ENCODE measurements at regions not wholly inside any gene's neighbourhood (a gene's known extent, or its start where the extent isn't known, plus 50 kb on each side); places are given as distances from the start of the nearest gene placed in this dataset.
A peak's percentile ranks its signal among the peaks of the same experiment; 100 is the strongest.

DNA sequence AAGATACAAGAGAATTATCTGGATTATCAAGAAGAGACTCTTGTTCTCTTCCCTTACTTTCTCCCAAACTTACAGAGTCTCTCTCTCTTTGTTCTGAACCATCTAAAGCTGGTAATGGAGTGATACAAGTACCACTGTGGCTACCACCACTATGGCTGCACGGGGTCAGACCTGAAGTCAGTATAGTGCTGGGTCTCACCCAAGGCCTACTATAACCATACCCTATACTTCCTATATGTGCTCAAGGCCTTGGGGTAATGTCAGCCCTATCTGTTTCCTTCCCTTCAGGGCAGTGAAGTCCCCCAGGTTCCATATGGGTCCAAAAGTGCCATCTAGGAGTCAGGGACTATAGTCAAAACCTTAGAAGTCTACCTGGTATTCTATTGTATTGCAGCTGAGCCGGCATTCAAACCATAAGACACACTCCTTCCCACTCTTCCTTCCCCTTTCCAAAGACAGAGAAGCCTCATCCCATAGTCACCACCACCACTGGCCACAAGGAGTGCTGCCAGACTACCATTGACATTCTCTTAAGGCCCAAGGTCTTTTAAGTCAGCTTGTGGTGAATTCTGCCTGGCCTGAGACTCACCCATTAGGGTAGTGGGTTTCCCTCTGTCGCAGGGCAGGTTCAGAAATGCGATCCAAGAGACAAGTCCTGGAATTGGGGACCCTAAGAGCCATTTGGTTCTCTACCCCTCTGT lies 615.0 kb upstream of the NECTIN3 start:
- ATAC-seq, result peak in 1 of 2 donors; percentile 53
- no peak for DNase-seq (ENCODE audit: low spot score)
- H3K4me3 Mint-ChIP-seq, result no peak overlapping the region
- H3K4me1 Mint-ChIP-seq (ENCODE audit: low read depth in 2 of 2), result no peaks in the 10 kb centered on the region
- H3K9me3 Mint-ChIP-seq, result peaks cover 18% of the 10 kb centered on the region
- H3K27ac Mint-ChIP-seq, result no peak overlapping the region
- H3K27me3 Mint-ChIP-seq, result no peaks in the 10 kb centered on the region
- H3K36me3 Mint-ChIP-seq, result no peaks in the 10 kb centered on the region

- Mint-ChIP-seq H3K36me3 (no peaks in the 10 kb centered on the region), H3K27me3 (no peaks in the 10 kb centered on the region), H3K4me1 (ENCODE audit: low read depth in 2 of 2) (no peaks in the 10 kb centered on the region), H3K9me3 (peaks cover 18% of the 10 kb centered on the region), H3K27ac (no peak overlapping the region), H3K4me3 (no peak overlapping the region)
- DNase-seq (ENCODE audit: low spot score) (no peak), ATAC-seq (no peak)
These were observed 614.1 kb upstream of the NECTIN3 start for GRCh38 chr3:110457508-110457907.

- H3K4me1 Mint-ChIP-seq (ENCODE audit: low read depth in 2 of 2), result no peaks in the 10 kb centered on the region
- ATAC-seq (no peak), DNase-seq (ENCODE audit: low spot score) (no peak)
- H3K27ac Mint-ChIP-seq, result no peak overlapping the region
- no peaks in the 10 kb centered on the region for H3K27me3 Mint-ChIP-seq
- peaks cover 18% of the 10 kb centered on the region for H3K9me3 Mint-ChIP-seq
- H3K36me3 Mint-ChIP-seq, result no peaks in the 10 kb centered on the region
- H3K4me3 Mint-ChIP-seq, result no peak overlapping the region
These were observed 612.6 kb upstream of the NECTIN3 start for GRCh38 chr3:110459021-110459420.

GRCh38 chr3:110470310-110470709 lies 601.3 kb upstream of the NECTIN3 start:
- ATAC-seq (no peak), DNase-seq (ENCODE audit: low spot score) (no peak)
- no peak overlapping the region for H3K27ac Mint-ChIP-seq
- H3K36me3 Mint-ChIP-seq, result no peaks in the 10 kb centered on the region
- peaks cover 9% of the 10 kb centered on the region for H3K9me3 Mint-ChIP-seq
- no peaks in the 10 kb centered on the region for H3K27me3 Mint-ChIP-seq
- H3K4me1 Mint-ChIP-seq (ENCODE audit: low read depth in 2 of 2), result no peaks in the 10 kb centered on the region
- H3K4me3 Mint-ChIP-seq, result no peak overlapping the region

DNA sequence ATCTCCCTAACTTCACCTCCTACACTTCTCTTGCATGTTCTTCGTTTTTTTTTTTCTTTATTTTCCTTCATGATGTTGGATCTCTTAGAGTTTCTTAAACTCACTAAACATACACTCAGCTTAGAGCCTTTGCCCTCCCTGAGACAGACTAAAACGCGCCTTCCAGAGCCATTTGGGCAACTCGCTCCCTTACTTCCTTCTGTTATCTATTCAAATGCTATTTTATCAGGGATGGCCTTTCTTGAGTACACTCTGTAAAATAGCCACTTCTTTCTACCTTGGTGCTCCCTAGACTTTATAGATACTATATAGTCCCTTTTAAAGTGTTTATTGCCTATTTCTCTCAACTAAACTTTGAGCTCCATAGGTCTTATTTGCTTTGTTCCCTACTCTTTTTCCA lies 598.2 kb upstream of the NECTIN3 start:
- ATAC-seq, result no peak
- H3K27ac Mint-ChIP-seq, result no peak overlapping the region
- H3K27me3 Mint-ChIP-seq, result no peaks in the 10 kb centered on the region
- no peaks in the 10 kb centered on the region for H3K4me1 Mint-ChIP-seq (ENCODE audit: low read depth in 2 of 2)
- DNase-seq (ENCODE audit: low spot score), result no peak
- peaks cover 6% of the 10 kb centered on the region for H3K9me3 Mint-ChIP-seq
- H3K36me3 Mint-ChIP-seq, result no peaks in the 10 kb centered on the region
- no peak overlapping the region for H3K4me3 Mint-ChIP-seq

- H3K36me3 Mint-ChIP-seq, result no peaks in the 10 kb centered on the region
- H3K4me3 Mint-ChIP-seq, result no peak overlapping the region
- no peaks in the 10 kb centered on the region for H3K4me1 Mint-ChIP-seq (ENCODE audit: low read depth in 2 of 2)
- DNase-seq (ENCODE audit: low spot score) (no peak), ATAC-seq (no peak)
- peaks cover 6% of the 10 kb centered on the region for H3K9me3 Mint-ChIP-seq
- H3K27me3 Mint-ChIP-seq, result no peaks in the 10 kb centered on the region
- H3K27ac Mint-ChIP-seq, result no peak overlapping the region
These were observed 597.2 kb upstream of the NECTIN3 start for GRCh38 chr3:110474397-110474796.

DNA sequence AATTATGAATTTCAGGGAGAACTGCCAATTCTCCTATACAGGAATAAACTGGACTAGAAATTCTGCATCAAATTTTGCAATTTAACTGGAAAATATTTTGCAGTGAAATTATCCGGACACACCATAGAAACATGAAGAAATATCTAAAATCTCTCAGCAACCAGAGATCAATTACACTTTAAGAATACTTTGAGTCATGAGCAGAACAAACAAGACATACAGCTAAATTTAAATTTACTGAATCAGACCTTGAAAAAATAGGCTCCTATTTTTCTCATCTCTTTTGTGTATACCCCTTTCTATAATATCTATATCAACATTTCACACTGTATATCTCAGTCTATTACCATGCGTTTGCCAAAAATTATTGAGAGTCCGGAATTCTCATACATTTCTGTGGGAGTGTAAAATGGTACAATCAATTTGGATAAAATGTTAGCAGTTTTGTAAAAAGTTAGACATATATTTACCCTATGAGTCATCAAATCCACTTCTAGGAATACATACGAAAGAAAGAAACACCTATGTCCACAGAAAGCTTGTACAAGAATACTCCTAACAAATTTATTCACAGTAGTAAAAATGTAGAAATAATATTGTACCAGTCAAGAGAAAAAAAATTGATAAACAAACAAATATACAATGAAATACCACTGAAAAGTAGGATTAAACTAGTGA lies 593.1 kb upstream of the NECTIN3 start:
- DNase-seq (ENCODE audit: low spot score) (no peak), ATAC-seq (no peak)
- Mint-ChIP-seq H3K27me3 (no peaks in the 10 kb centered on the region), H3K9me3 (peaks cover 19% of the 10 kb centered on the region), H3K4me3 (no peak overlapping the region), H3K36me3 (no peaks in the 10 kb centered on the region), H3K27ac (no peak overlapping the region), H3K4me1 (ENCODE audit: low read depth in 2 of 2) (no peaks in the 10 kb centered on the region)

GRCh38 chr3:110479731-110480130 lies 591.9 kb upstream of the NECTIN3 start:
- H3K4me1 Mint-ChIP-seq (ENCODE audit: low read depth in 2 of 2), result no peaks in the 10 kb centered on the region
- H3K36me3 Mint-ChIP-seq, result no peaks in the 10 kb centered on the region
- H3K27ac Mint-ChIP-seq, result no peak overlapping the region
- H3K9me3 Mint-ChIP-seq, result peaks cover 20% of the 10 kb centered on the region
- no peaks in the 10 kb centered on the region for H3K27me3 Mint-ChIP-seq
- DNase-seq (ENCODE audit: low spot score) (no peak), ATAC-seq (no peak)
- H3K4me3 Mint-ChIP-seq, result no peak overlapping the region

DNA sequence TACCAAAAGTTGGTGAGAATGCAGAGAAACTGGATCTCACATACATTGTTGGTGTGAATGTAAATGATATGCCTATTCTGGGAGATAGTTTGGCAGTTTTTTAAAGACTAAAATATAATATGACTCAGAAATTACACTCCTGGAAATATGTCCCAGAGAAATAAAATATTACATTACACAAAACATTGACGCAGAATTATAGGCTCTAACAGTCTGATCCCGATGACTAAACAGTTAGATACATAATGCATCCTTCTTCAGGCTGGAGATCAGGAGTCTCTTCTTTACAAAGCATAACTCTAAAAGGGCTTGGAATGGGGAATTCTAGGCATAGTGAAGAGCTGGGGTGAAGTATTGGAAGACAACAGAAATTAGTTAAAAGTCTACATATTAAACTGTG lies 586.2 kb upstream of the NECTIN3 start:
- H3K4me1 Mint-ChIP-seq (ENCODE audit: low read depth in 2 of 2), result no peaks in the 10 kb centered on the region
- no peak for DNase-seq (ENCODE audit: low spot score)
- no peak for ATAC-seq
- H3K36me3 Mint-ChIP-seq, result peaks cover 7% of the 10 kb centered on the region
- H3K9me3 Mint-ChIP-seq, result peaks cover 24% of the 10 kb centered on the region
- H3K27ac Mint-ChIP-seq, result no peak overlapping the region
- H3K27me3 Mint-ChIP-seq, result no peaks in the 10 kb centered on the region
- no peak overlapping the region for H3K4me3 Mint-ChIP-seq

- ATAC-seq (no peak), DNase-seq (ENCODE audit: low spot score) (no peak)
- Mint-ChIP-seq H3K9me3 (peaks cover 16% of the 10 kb centered on the region), H3K4me1 (ENCODE audit: low read depth in 2 of 2) (no peaks in the 10 kb centered on the region), H3K27ac (no peak overlapping the region), H3K36me3 (peaks cover 7% of the 10 kb centered on the region), H3K4me3 (no peak overlapping the region), H3K27me3 (no peaks in the 10 kb centered on the region)
These were observed 583.8 kb upstream of the NECTIN3 start for GRCh38 chr3:110487840-110488239.

DNA sequence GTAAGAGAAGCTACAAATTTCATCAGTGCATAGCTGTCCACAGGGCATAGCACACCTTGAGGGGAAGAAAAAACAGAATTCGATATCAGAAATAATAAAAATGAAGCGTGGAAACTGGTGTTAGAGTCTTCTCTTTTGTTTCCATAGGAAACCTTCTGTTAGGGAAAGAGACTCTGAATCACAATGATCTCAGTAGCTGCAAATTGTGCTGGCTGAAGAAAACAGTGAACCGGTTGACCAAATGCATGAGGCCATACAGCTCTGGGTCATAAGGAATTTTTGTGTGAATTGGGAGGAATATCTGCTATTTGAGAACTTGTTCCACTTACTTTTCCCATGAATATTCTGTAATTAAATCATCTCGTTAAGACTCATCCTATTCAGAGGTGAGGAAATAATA lies 580.2 kb upstream of the NECTIN3 start:
- no peak for DNase-seq (ENCODE audit: low spot score)
- H3K9me3 Mint-ChIP-seq, result peaks cover 13% of the 10 kb centered on the region
- H3K27ac Mint-ChIP-seq, result no peak overlapping the region
- no peaks in the 10 kb centered on the region for H3K27me3 Mint-ChIP-seq
- no peaks in the 10 kb centered on the region for H3K4me1 Mint-ChIP-seq (ENCODE audit: low read depth in 2 of 2)
- peaks cover 7% of the 10 kb centered on the region for H3K36me3 Mint-ChIP-seq
- no peak for ATAC-seq
- no peak overlapping the region for H3K4me3 Mint-ChIP-seq

DNA sequence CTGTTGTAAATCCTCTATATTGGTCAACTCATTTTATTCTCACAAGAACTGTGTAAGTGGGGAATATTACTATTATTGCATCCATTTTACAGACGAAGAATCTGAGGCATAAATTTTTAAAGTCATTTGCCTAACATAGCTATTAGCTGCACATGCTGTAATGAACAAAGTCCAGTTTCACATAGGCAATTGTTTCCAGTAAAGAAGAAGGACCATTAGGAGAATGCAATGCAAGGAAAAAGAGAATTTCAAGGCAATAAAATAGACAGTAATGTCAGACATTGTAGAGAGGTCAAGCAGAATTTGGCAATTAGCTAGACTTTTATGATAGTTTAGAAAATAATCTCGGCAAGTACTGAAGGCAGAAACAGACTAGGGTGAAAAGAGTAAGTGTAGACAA lies 578.7 kb upstream of the NECTIN3 start:
- no peaks in the 10 kb centered on the region for H3K4me1 Mint-ChIP-seq (ENCODE audit: low read depth in 2 of 2)
- H3K36me3 Mint-ChIP-seq, result peaks cover 3% of the 10 kb centered on the region
- H3K9me3 Mint-ChIP-seq, result peaks cover 10% of the 10 kb centered on the region
- H3K27ac Mint-ChIP-seq, result no peak overlapping the region
- no peak for ATAC-seq
- no peak overlapping the region for H3K4me3 Mint-ChIP-seq
- no peak for DNase-seq (ENCODE audit: low spot score)
- no peaks in the 10 kb centered on the region for H3K27me3 Mint-ChIP-seq

DNA sequence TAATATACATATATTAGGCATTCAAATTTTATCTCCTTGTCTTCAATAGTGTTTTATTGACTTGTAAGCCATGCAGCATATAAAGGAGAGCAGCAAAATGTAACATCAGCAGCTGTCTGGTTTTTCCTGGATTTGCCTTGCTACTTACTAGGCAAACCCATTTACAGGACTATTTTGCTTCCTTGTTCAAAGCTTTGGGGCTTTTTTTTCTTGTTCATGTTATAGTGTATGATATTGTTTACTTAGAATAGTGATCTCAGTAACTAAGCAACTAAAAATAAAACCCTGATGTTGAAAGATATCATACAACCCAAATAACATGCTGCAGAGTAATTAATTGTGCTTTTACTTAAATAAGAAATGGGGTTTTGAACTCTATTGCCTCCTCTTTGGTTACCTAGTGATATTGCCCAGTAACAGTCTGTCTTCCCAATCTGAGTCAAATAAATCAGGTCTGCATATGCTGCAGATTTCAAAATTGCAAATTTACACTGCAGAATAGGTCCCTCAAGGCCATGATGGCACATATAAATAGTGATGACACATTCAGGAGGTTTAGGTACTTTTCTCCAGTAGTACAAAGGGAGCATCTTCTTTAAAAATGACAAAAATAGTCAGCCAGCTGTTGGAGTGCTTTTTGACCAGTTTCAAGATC lies 578.1 kb upstream of the NECTIN3 start:
- Mint-ChIP-seq H3K4me3 (no peak overlapping the region), H3K36me3 (no peaks in the 10 kb centered on the region), H3K27ac (no peak overlapping the region), H3K4me1 (ENCODE audit: low read depth in 2 of 2) (no peaks in the 10 kb centered on the region), H3K27me3 (no peaks in the 10 kb centered on the region), H3K9me3 (peaks cover 10% of the 10 kb centered on the region)
- ATAC-seq (no peak), DNase-seq (ENCODE audit: low spot score) (no peak)

- H3K4me3 Mint-ChIP-seq, result no peak overlapping the region
- no peaks in the 10 kb centered on the region for H3K36me3 Mint-ChIP-seq
- no peaks in the 10 kb centered on the region for H3K4me1 Mint-ChIP-seq (ENCODE audit: low read depth in 2 of 2)
- DNase-seq (ENCODE audit: low spot score) (no peak), ATAC-seq (no peak)
- no peaks in the 10 kb centered on the region for H3K27me3 Mint-ChIP-seq
- peaks cover 10% of the 10 kb centered on the region for H3K9me3 Mint-ChIP-seq
- no peak overlapping the region for H3K27ac Mint-ChIP-seq
These were observed 577.5 kb upstream of the NECTIN3 start for GRCh38 chr3:110494093-110494490.
